ENCODE measurements at regions not wholly inside any gene's neighbourhood (a gene's known extent, or its start where the extent isn't known, plus 50 kb on each side); places are given as distances from the start of the nearest gene placed in this dataset.

GRCh38 chr1:67897270-67897949 is 64.1 kb upstream of the GNG12 start:
- no peak for TF ChIP-seq USF2 (IDR thresholded peaks at IDR 0.05; ENCODE audit: borderline replicate concordance, low read depth, low read length)
- no peak for TF ChIP-seq MYB (IDR thresholded peaks at IDR 0.05; ENCODE audit: borderline replicate concordance, low read depth, low read length)
- TF ChIP-seq CTCF (IDR thresholded peaks at IDR 0.05 in 2 of 3, conservative IDR thresholded peaks at IDR 0.05 in 1 of 3; ENCODE audit: control insufficient read depth in 2 of 3, extremely low read depth in 1 of 3, insufficient read depth in 1 of 3, low read depth in 3 of 3, low read length in 3 of 3), result no peak
- no peak for TF ChIP-seq ZZZ3 (IDR thresholded peaks at IDR 0.05; ENCODE audit: control insufficient read depth, insufficient read length, low read depth)
- TF ChIP-seq EP300 (IDR thresholded peaks at IDR 0.05; ENCODE audit: borderline replicate concordance in 1 of 2, control insufficient read depth in 1 of 2, low read depth in 2 of 2, low read length in 2 of 2), result no peak
- TF ChIP-seq EZH2 (IDR thresholded peaks at IDR 0.05; ENCODE audit: borderline replicate concordance, control insufficient read depth, low read depth, low read length), result no peak
- TF ChIP-seq ESRRA (IDR thresholded peaks at IDR 0.05; ENCODE audit: low read length), result no peak
- TF ChIP-seq NFYA (IDR thresholded peaks at IDR 0.05; ENCODE audit: borderline replicate concordance, low read depth, low read length), result no peak
- TF ChIP-seq ZNF274 (IDR thresholded peaks at IDR 0.05; ENCODE audit: insufficient read depth, insufficient read length), result no peak
